GM21447 (cell line): ENCODE measurements at regions not wholly inside any gene's neighbourhood (a gene's known extent, or its start where the extent isn't known, plus 50 kb on each side); places are given as distances from the start of the nearest gene placed in this dataset.
"Not testable (repeated sequence)": the region's sequence is repeated elsewhere in the genome, so short reads cannot be mapped to it uniquely, and the experiment has no call there.

ENCODE experiments used
- ATAC-seq: cut with Tn5 transposase; IDR thresholded peaks from one replicate; pipeline ENCODE4 v1.9.1; 2021; ENCODE audit not compliant: unreplicated experiment

DNA sequence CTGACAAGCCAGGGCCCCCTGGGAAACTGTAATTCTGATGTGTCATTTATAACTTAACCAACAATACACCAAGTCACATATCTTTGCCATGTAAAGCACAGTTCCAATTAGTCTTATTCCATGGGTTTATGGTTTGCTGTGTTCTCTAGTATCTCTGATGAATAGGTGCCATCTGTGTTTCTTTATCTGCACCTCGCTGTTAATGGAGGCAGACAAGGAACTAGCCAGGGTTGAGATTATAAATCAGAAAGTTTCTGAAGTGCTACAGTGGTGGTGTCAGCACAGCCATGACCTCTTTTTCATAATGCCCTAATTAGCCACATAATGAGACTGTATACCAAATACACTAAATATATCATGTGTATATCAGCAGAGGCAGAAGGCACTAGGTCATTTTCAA, 866.4 kb downstream of the PLOD2 start:
- ATAC-seq = no peak

DNA sequence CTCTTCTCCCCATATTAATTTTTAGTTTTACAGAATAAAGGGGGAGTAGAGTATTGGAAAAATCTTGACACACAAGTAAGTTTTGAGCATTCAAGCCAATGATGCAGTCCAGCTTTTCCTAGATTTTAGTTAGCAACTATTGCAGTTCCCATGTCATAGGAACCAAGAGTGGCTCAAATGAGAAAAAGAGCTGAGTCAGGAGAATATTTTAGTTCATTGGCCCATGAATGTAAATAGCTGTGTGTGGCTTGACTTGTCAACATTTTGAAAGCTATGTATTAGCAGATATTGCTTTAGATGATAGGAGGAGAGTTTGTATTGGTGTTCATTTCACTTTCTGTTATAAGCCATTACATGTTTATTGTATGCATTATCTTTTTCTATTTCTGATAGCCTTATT, 853.7 kb downstream of the PLOD2 start:
- no peak for ATAC-seq

DNA sequence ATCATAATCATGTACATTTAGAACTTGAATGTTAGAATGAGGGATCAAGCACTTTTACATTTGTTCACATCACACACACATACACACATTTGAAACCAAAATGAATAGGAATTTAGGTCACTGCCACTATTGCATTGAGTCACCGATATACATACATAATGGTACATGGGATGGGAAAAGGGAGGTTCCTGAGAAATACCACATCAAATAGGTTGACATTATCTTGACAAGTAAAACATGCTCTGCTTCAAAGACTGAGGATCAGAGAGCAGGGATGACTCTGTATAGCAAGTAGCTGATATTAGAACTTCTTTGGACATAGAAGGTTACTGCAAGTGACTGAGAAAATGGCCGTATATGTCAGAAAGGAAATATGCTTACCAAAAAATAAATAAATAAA, 847.2 kb downstream of the PLOD2 start:
- no peak for ATAC-seq

DNA sequence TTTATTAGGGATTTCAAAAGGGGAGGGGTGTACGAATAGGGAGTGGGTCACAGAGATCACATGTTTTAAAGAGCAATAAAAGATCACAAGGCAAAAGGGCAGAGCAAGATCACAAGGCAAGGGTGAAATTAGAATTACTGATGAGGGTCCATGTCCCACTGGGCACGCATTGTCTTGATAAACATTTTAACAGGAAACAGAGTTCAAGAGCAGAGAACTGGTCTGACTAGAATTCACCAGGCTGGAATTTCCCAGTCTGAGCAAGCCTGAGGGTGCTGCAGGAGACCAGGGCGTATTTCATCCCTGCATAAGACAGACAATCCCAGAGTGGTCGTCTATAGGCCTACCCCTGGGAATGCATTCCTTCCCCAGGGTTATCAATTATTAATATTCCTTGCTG, 844.7 kb downstream of the PLOD2 start:
- ATAC-seq = not testable (repeated sequence)

DNA sequence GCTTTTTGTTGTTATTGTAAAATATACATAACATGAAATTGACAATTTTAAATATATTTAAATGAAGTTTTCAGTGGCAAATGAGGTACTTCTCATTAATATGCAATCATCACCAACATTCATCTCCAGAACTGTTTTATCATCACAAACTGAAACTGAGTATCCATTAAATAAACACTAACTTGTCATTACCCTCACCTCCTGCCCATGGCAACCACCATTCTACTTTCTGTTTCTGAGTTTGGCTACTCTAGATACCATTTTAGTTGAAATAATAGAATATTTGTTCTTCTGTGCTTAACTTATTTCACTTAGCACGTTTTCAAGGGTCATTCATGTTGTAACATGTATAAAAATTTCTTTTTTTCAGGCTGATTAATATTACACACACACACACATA, 834.3 kb downstream of the PLOD2 start:
- ATAC-seq = no peak

DNA sequence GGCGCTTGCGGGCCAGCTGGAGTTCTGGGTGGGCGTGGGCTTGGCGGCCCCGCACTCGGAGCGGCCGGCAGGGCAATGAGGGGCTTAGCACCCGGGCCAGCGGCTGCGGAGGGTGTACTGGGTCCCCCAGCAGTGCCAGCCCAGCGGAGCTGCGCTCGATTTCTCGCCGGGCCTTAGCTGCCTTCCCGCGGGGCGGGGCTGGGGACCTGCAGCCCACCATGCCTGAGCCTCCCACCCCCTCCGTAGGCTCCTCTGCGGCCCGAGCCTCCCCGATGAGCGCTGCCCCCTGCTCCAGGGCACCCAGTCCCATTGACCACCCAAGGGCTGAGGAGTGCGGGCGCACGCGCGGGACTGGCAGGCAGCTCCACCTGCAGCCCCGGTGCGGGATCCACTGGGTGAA, 827.6 kb downstream of the PLOD2 start:
- not testable (repeated sequence) for ATAC-seq

DNA sequence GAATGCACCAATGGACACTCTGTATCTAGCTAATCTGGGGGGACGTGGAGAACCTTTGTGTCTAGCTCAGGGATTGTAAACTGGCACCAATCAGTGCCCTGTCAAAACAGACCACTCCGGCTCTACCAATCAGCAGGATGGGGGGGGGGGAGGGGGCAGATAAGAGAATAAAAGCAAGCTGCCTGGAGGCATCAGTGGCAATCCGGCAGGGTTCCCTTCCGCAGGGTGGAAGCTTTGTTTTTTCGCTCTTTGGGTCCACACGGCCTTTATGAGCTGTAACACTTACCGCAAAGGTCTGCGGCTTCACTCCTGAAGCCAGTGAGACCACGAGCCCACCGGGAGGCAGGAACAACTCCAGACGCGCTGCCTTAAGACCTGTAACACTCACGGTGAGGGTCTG, 827.1 kb downstream of the PLOD2 start:
- ATAC-seq = no peak

DNA sequence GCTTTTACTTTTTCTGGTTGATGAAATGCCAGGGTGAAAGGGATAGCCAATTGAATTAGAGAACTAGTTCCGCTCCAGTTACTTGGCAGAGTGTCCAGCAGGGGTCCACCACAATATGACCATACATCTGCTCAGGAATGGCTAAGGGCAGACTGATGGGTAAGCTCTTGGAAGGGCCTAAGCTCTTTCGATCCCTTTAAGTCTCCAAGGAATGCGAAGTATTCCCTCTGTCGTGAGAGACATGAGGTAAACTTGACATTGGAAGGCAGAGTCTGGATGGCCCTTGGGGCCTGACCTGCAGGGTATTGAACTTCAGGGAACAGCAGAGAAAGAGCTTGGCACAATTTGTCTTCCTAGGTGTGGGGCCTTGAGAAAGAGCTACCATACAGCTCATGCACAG, 805.8 kb downstream of the PLOD2 start:
- no peak for ATAC-seq

DNA sequence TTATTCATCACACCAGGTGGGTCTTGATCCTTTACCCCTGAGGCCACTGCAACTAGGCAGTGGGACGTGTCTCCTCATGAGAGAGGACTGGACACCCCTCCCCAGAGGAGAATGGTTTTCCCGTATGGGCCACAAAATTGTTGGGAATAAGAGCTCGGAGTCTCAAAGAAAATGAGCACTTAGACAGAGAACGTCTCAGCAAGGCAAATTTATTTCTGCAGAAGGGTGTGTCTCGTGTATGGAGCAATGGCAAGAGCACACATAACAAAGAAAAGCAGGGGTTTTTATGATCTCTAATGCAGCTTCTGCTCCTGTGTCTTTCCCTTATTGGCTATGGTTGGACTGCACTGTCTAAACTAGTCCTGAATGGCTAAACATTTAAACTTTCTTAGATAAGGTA, 803.5 kb downstream of the PLOD2 start:
- no peak for ATAC-seq

DNA sequence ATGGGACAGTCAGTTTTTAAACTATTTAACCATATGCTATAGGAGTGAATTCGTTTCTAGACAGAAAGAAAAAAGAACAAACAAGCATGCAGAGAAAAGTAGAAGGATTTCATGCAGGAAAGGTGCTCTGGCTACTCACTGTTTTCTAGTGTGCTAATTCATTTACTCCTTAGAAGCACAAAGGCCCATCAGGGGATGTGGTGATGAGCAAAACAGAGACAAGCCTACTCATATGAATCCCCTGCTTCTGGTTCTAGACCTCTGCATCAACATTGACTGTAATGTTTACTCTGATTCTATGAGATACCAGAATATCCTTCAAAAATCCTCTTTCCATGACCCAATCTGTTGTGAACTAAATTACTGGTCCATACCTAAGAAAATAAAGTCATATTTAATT, 801.9 kb downstream of the PLOD2 start:
- no peak for ATAC-seq

DNA sequence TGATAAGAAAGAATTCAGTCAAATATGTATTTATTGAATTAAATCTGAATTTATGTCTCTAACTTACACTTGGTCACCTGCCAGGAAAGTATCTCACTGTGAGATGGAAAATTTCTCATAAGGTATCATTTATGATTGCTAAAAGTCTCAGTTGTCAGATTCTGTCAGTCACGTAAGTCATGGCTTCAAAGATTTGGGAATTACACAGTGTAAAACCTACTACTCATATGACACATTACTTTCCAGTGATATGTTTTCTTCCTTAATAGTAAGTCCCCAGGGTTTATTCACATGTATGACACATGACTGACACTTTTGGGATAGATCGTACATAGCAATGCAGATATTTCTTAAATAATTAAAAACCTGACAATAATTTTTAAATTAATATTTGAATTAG, 792.2 kb downstream of the PLOD2 start:
- ATAC-seq = no peak

DNA sequence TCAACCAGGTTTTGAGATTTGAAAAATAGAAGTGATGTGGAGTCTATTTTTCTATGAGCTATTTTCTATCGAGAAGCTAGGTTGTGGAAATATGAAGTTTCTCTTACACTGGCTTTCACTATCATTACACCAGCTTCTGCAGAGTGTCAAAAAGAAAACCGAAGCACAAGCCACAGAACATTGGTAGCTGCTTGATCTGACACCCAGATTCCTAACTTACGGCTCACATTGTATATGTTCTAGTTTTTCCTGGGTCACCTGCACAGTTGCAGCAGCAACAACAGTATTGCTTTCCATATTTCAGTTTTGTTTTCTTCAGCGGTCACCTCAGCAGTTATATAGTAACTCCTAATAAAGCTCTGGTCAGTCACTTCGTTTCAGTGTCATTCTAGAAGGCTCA, 790.1 kb downstream of the PLOD2 start:
- no peak for ATAC-seq

DNA sequence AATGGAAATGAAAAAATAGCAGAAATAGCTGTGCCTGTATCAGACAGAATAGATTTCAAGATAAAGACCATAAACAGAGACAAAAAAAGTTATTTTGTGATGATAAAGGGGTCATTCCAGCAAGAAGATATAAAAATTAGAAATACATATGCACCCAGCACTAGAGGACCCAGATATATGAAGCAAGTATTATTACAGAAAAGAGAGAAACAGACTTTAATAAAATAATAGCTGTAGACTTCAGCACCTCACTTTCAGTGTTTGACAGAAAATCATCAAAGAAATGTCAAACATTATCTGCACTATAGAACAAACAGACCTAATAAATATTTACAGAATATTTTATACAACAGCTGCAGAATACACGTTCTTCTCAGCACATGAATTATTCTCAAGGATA, 783.7 kb downstream of the PLOD2 start:
- ATAC-seq = no peak

DNA sequence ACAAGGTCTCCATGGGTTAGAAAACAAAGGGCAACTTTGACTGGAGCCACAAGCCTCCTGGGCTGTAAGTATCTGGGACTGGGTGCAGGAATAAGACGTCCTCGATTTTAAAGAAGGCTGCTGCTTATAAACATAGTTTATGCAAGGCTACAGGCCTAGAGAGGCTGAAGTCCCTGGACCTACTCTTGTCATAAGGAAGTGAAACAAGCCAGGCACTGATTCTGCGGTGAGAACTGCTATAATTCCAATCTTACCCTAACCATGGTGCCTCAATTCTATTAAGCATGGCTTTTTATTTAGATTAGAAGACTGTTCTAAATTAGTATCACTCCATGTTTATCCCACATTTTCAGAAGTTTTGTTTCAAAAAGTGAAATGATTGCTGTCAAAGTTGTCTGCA, 777.6 kb downstream of the PLOD2 start:
- no peak for ATAC-seq

DNA sequence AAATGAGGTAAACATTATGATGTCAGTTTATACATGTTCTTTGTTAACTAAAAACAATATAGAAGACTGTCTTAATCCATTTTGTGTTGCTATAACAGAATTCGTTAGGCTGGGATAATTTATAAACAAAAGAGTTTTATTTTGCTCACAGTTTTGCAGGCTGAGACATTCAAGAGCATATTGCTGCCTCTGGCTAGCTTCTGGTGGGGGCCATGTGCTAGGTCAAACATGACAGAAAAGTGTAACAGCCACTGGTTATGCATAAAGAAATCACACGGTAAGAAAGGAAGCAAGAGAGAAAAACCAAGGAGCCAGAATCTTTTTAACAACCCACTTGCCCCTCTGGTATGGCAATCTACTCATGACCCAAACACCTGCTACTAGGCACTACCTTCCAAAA, 776.7 kb downstream of the PLOD2 start:
- ATAC-seq = no peak

DNA sequence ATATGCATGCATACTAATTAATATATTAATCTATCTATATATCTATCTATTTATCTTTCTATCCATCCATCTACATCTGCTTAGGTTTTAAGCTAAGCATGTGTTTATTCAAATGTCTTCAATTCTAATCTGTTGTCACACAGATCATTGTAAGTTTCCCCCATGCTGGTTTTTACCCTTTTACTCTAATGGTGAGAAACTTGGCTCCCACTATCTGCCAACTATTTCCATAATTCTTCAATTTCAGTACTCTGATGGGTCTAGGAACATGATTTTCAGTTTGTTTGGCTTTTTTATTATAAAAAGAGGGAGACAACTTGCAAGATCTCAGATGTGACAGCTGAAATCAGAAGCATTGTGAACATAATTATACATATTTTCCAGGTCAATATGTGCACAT, 773.8 kb downstream of the PLOD2 start:
- ATAC-seq = no peak

DNA sequence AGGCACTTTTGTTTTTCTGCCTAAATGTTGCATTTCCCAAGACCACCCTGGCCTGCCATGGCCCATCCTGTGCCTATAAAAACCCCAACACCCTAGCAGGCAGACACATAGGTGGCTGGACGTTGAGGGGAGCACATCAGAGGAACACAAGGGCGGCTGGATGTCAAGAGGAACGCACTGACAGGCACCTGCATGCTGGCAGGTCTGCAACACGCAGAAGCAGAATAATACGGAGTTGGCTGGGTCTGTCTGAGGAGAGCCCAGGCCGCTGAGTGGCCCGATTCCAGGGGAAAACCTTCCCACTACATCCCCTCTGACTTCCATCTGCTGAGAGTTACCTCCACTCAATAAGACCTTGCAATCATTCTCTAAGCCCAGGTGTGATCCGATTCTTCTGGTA, 765.6 kb downstream of the PLOD2 start:
- ATAC-seq = no peak

DNA sequence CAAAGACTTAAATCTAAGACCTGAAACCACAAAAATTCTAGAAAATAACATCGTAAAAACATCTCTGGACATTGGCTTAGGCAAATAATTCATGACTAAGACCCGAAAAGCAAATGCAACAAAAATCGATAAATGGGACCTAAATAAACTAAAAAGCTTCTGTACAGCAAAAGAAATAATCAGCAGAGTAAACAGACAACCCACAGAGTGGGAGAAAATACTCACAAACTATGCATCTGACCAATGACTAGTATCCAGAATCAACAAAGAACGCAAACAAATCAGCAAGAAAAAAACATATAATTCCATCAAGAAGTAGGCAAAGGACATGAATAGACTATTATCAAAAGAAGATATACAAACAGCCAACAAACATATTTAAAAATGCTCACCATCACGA, 749.4 kb downstream of the PLOD2 start:
- no peak for ATAC-seq

DNA sequence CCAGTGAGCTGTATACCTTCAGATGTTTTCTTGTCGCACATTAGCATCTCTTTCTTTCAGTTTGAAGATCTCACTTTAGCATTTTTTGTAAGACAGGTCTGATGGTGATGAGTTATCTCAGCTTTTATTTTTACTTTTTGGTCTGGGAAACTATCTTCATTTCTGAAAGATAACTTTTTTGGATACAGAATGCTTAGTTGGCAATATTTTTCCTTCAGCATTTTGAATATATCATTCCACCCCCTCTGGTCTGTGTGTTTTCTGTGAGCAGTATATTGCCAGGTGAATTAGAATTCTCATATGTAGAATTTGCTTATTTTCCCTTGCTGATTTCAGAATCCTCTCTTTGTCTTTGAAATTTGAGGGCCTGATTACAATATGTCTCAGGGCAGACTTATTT, 743.3 kb downstream of the PLOD2 start:
- no peak for ATAC-seq

DNA sequence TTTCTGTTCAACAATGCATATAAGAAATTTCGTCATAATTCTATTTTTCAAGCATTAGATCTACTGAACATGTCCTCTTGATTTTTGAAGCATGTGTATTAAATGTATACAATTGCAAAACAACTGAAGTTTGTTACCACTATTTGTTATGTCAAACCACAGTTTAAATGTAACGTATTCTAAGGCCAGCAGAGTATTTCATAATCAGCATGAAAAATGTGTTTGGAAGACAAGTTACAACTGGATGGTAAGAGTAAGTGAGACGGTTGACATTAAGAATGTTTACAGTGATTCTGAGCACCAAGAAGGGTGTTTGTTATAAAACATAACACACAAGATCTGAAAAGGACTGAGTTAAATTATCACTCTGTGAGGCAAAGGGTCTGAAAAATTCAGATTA, 738.4 kb downstream of the PLOD2 start:
- ATAC-seq = no peak

DNA sequence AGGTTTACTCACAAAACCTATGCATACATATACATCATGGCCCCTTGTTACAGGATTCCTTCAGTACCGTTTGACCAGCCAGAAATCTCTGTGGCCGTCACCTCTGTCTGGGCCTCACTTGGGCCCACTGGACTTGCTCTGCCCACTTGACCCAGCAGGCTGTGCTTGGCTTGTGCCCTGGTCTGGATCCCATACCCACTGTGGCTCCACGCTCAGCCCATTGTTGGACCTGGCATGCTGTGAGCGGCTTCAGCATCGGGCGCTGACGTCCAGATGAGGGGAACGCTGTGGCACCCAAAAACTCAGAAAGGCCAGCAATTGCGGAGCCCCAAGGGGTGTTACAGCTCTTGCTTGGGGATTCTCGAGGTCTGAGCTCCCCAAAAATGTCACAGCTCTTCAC, 733.6 kb downstream of the PLOD2 start:
- no peak for ATAC-seq

DNA sequence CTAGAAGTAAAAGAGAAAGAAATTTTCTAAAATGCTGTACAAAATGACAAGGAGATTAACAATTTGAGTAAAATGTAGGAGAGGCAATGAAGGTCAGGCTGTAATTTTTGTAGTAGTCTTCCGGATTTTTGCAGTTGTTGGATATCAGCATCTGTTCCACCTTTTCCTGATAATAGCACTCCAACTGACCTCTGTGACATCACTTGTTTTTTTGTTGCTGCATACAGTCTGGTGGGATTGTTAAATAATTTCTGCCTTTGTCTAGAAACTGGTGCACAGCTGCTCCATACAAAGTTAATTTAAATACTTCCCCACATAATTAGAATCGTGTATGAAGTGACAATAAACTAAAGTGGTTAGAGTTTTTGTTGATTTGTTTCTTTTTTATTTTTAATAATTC, 731.4 kb downstream of the PLOD2 start:
- no peak for ATAC-seq

DNA sequence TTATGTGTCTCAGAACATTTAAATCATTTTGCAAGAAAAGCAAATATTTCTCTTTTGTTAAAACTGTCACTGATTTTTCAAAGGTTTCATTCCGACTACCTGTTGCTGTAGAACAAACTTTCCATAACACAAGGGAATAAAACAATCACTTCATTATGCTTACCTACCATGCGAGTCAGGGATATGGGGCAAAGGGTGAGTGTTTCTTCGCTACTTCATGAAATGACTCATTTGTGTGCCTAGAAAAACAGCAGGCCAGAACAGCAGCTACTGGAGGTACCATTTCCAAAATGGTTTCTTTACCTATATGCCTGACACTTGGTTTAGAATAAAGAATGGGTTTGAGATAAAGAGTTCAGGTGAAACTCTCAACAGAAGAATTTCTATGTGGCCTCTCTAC, 712.5 kb downstream of the PLOD2 start:
- ATAC-seq = no peak

DNA sequence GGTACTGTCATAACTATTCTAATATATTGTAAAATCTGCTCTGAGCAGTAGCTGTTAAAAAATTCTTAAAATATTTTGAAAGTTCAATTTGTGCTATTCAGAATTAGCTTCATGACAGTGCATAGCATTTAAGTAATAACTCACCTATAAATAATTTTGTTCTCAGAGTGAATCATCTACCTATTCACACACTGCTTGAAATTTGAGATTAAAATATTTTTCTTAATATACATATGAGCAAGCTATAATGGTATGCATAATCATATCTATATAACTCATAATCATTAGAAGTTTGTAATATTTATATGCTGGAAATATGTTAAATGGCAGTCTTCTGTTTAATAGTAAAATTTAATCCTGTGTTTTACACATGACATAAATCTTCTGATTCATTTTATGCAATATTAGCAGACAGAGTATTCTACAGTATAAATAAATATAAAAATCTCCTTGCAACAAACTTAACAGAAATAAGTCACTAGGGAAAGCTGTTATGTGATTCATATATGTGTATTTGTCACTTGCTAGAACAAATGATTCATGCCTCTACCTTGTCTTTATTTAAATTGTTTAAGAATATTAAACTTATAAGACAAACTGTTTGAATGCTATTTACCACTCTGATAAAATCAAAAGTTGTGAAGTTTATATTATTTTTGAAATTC, 710.8 kb downstream of the PLOD2 start:
- no peak for ATAC-seq
